Naive thymus-derived CD4-positive, alpha-beta T cell (primary cell): ENCODE measurements at regions not wholly inside any gene's neighbourhood (a gene's known extent, or its start where the extent isn't known, plus 50 kb on each side); places are given as distances from the start of the nearest gene placed in this dataset.
A peak's percentile ranks its signal among the peaks of the same experiment; 100 is the strongest.

Experiments used
- ATAC-seq: fragments of 150-1000 bp; cut with Tn5 transposase; 2 replicates; pipeline ENCODE4 v1.10.0; 2021; ENCODE audit warnings: mild to moderate bottlenecking, moderate library complexity
- CTCF ChIA-PET: fragments of 350-600 bp; sonication (Branson Sonifier 250); formaldehyde crosslinking; loops from one replicate; lab custom pipeline; 2021; ENCODE audit warnings: antibody characterized with exemption; lab: Charles Lee
- POLR2A ChIA-PET: fragments of 350-600 bp; sonication (Branson Sonifier 250); formaldehyde crosslinking; loops from one replicate; lab custom pipeline; 2021; ENCODE audit warnings: antibody characterized with exemption, inconsistent platforms; lab: Charles Lee
- DNase-seq, 9 donors: peaks; one replicate each; pipeline versions ENCODE4 v3.0.0 to v3.0.0-alpha.2; 2020 to 2022; ENCODE audit warnings: mixed read lengths in 1 of 9
- H3K27ac ChIP-seq: one replicate; pipeline ENCODE4 v1.7.0; 2013; ENCODE audit warnings: mild to moderate bottlenecking, low read depth, low read length, moderate library complexity
- H3K27me3 ChIP-seq, 2 donors: one replicate each; pipeline ENCODE4 v1.7.0; 2013; ENCODE audit warnings: low read length in 2 of 2, mild to moderate bottlenecking in 2 of 2, moderate library complexity in 2 of 2; ENCODE audit not compliant: control insufficient read depth in 2 of 2, insufficient read depth in 2 of 2
- H3K36me3 ChIP-seq, 3 experiments: 1 replicate in 2 of 3; 2 replicates in 1 of 3; pipeline ENCODE4 v1.7.0; 2013; ENCODE audit warnings: low read length in 3 of 3, mild to moderate bottlenecking in 3 of 3, moderate library complexity in 1 of 3; ENCODE audit not compliant: insufficient read depth in 3 of 3, control insufficient read depth in 2 of 3
- H3K4me1 ChIP-seq, 2 donors: one replicate each; pipeline ENCODE4 v1.7.0; 2013; ENCODE audit warnings: low read length in 2 of 2, mild to moderate bottlenecking in 2 of 2, moderate library complexity in 1 of 2; ENCODE audit not compliant: control insufficient read depth in 2 of 2, insufficient read depth in 2 of 2
- H3K4me3 ChIP-seq: 2 replicates; pipeline ENCODE4 v1.7.0; 2013; ENCODE audit warnings: mild to moderate bottlenecking, low read length
- H3K9me3 ChIP-seq, 3 experiments: 1 replicate in 2 of 3; 2 replicates in 1 of 3; pipeline ENCODE4 v1.7.0; 2013; ENCODE audit warnings: low read length in 3 of 3; ENCODE audit not compliant: control insufficient read depth in 2 of 3
- H3K27ac Mint-ChIP-seq, 9 donors: one replicate each; pipeline ENCODE4 v1.8.0; 2020 to 2022; ENCODE audit warnings: mixed read lengths in 9 of 9, mild to moderate bottlenecking in 8 of 9, moderate library complexity in 5 of 9, inconsistent platforms in 2 of 9
- H3K27me3 Mint-ChIP-seq, 5 donors: one replicate each; pipeline ENCODE4 v1.8.0; 2021 to 2022; ENCODE audit warnings: mixed read lengths in 5 of 5, mild to moderate bottlenecking in 1 of 5
- H3K36me3 Mint-ChIP-seq, 5 donors: one replicate each; pipeline ENCODE4 v1.8.0; 2020 to 2022; ENCODE audit warnings: mixed read lengths in 5 of 5, mild to moderate bottlenecking in 3 of 5, inconsistent platforms in 1 of 5
- H3K4me1 Mint-ChIP-seq, 7 donors: one replicate each; pipeline ENCODE4 v1.8.0; 2020 to 2022; ENCODE audit warnings: mixed read lengths in 7 of 7, mild to moderate bottlenecking in 3 of 7, inconsistent platforms in 1 of 7
- H3K4me3 Mint-ChIP-seq, 10 donors: one replicate each; pipeline ENCODE4 v1.8.0; 2020 to 2022; ENCODE audit warnings: mild to moderate bottlenecking in 10 of 10, mixed read lengths in 10 of 10, moderate library complexity in 6 of 10, inconsistent platforms in 2 of 10
- H3K9me3 Mint-ChIP-seq, 11 donors: one replicate each; pipeline ENCODE4 v1.8.0; 2020 to 2022; ENCODE audit warnings: mixed read lengths in 11 of 11, mild to moderate bottlenecking in 4 of 11, inconsistent platforms in 1 of 11, moderate library complexity in 1 of 11
- intact Hi-C, 2 donors: fragments of 100-400 bp; cut with micrococcal nuclease; formaldehyde crosslinking; loops; one replicate each; pipeline ENCODE4 v1.15.1; 2023

- Mint-ChIP-seq H3K36me3 (peaks cover 0 to 7% (median 4%) of the 10 kb centered on the region in 5 donors), H3K9me3 (peaks cover 0 to 8% (median 0%) of the 10 kb centered on the region in 11 donors), H3K27me3 (no peaks in the 10 kb centered on the region), H3K4me1 (peaks cover 4 to 24% (median 15%) of the 10 kb centered on the region in 7 donors), H3K27ac (peak overlapping the region in 2 of 9 donors; percentile 12 to 53), H3K4me3 (no peak overlapping the region)
- Histone ChIP-seq H3K27me3 (no peaks in the 10 kb centered on the region), H3K4me1 (peaks cover 0 to under 1% of the 10 kb centered on the region in 2 donors), H3K9me3 (no peaks in the 10 kb centered on the region), H3K36me3 (no peaks in the 10 kb centered on the region), H3K27ac (no peak overlapping the region), H3K4me3 (no peak overlapping the region)
- ATAC-seq: no peak
- intact Hi-C loops: no loop called here
- ChIA-PET CTCF (no interaction called here), POLR2A (no interaction called here)
- DNase-seq: no peak
These were observed 104.2 kb upstream of the TGFBR2 start for GRCh38 chr3:30502051-30502741.

- peak overlapping the region in 1 of 9 donors; percentile 12 for H3K27ac Mint-ChIP-seq
- H3K27me3 Mint-ChIP-seq: no peaks in the 10 kb centered on the region
- H3K9me3 Mint-ChIP-seq: peaks cover 0 to 8% (median 0%) of the 10 kb centered on the region in 11 donors
- no peaks in the 10 kb centered on the region for H3K36me3 ChIP-seq
- ChIA-PET POLR2A (no interaction called here), CTCF (no interaction called here)
- DNase-seq (no peak), ATAC-seq (peak; percentile 20)
- peaks cover 4 to 23% (median 13%) of the 10 kb centered on the region in 7 donors for H3K4me1 Mint-ChIP-seq
- H3K4me3 Mint-ChIP-seq: no peak overlapping the region
- H3K36me3 Mint-ChIP-seq: peaks cover 0 to 7% (median 4%) of the 10 kb centered on the region in 5 donors
- intact Hi-C loops: no loop called here
- no peak overlapping the region for H3K27ac ChIP-seq
- H3K4me1 ChIP-seq: no peaks in the 10 kb centered on the region
- no peaks in the 10 kb centered on the region for H3K9me3 ChIP-seq
- H3K4me3 ChIP-seq: no peak overlapping the region
- no peaks in the 10 kb centered on the region for H3K27me3 ChIP-seq
These were observed 103.7 kb upstream of the TGFBR2 start for GRCh38 chr3:30502742-30503073.

- DNase-seq (no peak), ATAC-seq (no peak)
- H3K27ac ChIP-seq: no peak overlapping the region
- POLR2A ChIA-PET: no interaction called here
- no peaks in the 10 kb centered on the region for H3K9me3 ChIP-seq
- CTCF ChIA-PET: interaction anchor here (0.8 kb wide), 1 partner anchor 12 kb away, joined by 3 read pairs; no protein-coding TSS in a partner anchor
- no peaks in the 10 kb centered on the region for H3K4me1 ChIP-seq
- Mint-ChIP-seq H3K4me1 (peaks cover 4 to 23% (median 10%) of the 10 kb centered on the region in 7 donors), H3K9me3 (peaks cover 0 to 8% (median 0%) of the 10 kb centered on the region in 11 donors), H3K4me3 (no peak overlapping the region), H3K36me3 (peaks cover 0 to 7% (median 4%) of the 10 kb centered on the region in 5 donors), H3K27ac (no peak overlapping the region), H3K27me3 (no peaks in the 10 kb centered on the region)
- no peak overlapping the region for H3K4me3 ChIP-seq
- no peaks in the 10 kb centered on the region for H3K36me3 ChIP-seq
- no peaks in the 10 kb centered on the region for H3K27me3 ChIP-seq
- intact Hi-C loops: no loop called here
These were observed 103.0 kb upstream of the TGFBR2 start for GRCh38 chr3:30503446-30503845.

- Mint-ChIP-seq H3K27ac (peak overlapping the region in 1 of 9 donors; percentile 7), H3K4me3 (no peak overlapping the region), H3K27me3 (no peaks in the 10 kb centered on the region), H3K4me1 (peaks cover 4 to 23% (median 10%) of the 10 kb centered on the region in 7 donors), H3K9me3 (peaks cover 0 to 8% (median 0%) of the 10 kb centered on the region in 11 donors), H3K36me3 (peaks cover 0 to 7% (median 4%) of the 10 kb centered on the region in 5 donors)
- DNase-seq: no peak
- no peaks in the 10 kb centered on the region for H3K4me1 ChIP-seq
- POLR2A ChIA-PET: no interaction called here
- H3K9me3 ChIP-seq: no peaks in the 10 kb centered on the region
- H3K27ac ChIP-seq: no peak overlapping the region
- no peak for ATAC-seq
- CTCF ChIA-PET: no interaction called here
- intact Hi-C loops: no loop called here
- no peak overlapping the region for H3K4me3 ChIP-seq
- no peaks in the 10 kb centered on the region for H3K27me3 ChIP-seq
- no peaks in the 10 kb centered on the region for H3K36me3 ChIP-seq
These were observed 101.5 kb upstream of the TGFBR2 start for GRCh38 chr3:30504939-30505338.

- Histone ChIP-seq H3K27me3 (no peaks in the 10 kb centered on the region), H3K4me3 (no peak overlapping the region), H3K36me3 (no peaks in the 10 kb centered on the region), H3K9me3 (no peaks in the 10 kb centered on the region), H3K27ac (no peak overlapping the region), H3K4me1 (no peaks in the 10 kb centered on the region)
- POLR2A ChIA-PET: no interaction called here
- H3K4me1 Mint-ChIP-seq: peaks cover 2 to 17% (median 10%) of the 10 kb centered on the region in 7 donors
- H3K36me3 Mint-ChIP-seq: peaks cover 0 to 7% (median 4%) of the 10 kb centered on the region in 5 donors
- H3K9me3 Mint-ChIP-seq: peaks cover 0 to 8% (median 0%) of the 10 kb centered on the region in 11 donors
- intact Hi-C loops: no loop called here
- DNase-seq: no peak
- ATAC-seq: no peak
- H3K4me3 Mint-ChIP-seq: no peak overlapping the region
- no peak overlapping the region for H3K27ac Mint-ChIP-seq
- CTCF ChIA-PET: interaction anchor here (0.6 kb wide), 1 partner anchor 1827 kb away, joined by 3 read pairs; no protein-coding TSS in a partner anchor
- H3K27me3 Mint-ChIP-seq: no peaks in the 10 kb centered on the region
These were observed 100.4 kb upstream of the TGFBR2 start for GRCh38 chr3:30505866-30506520.

GRCh38 chr3:30508339-30508738 lies 98.1 kb upstream of the TGFBR2 start:
- H3K9me3 Mint-ChIP-seq: peaks cover 0 to 8% (median 0%) of the 10 kb centered on the region in 11 donors
- intact Hi-C loops: no loop called here
- POLR2A ChIA-PET: no interaction called here

More at GRCh38 chr3:30508339-30508738, 98.1 kb upstream of the TGFBR2 start:
- H3K4me1 Mint-ChIP-seq: peaks cover 8 to 20% (median 10%) of the 10 kb centered on the region in 7 donors
- H3K36me3 Mint-ChIP-seq: peaks cover 0 to 5% (median 2%) of the 10 kb centered on the region in 5 donors
- no peak overlapping the region for H3K27ac ChIP-seq
- no peaks in the 10 kb centered on the region for H3K36me3 ChIP-seq
- no peak overlapping the region for H3K4me3 ChIP-seq
- no peaks in the 10 kb centered on the region for H3K27me3 Mint-ChIP-seq
- DNase-seq (no peak), ATAC-seq (no peak)
- H3K9me3 ChIP-seq: no peaks in the 10 kb centered on the region
- peaks cover 0 to 10% of the 10 kb centered on the region in 2 donors for H3K4me1 ChIP-seq
- H3K27me3 ChIP-seq: no peaks in the 10 kb centered on the region
- no peak overlapping the region for H3K4me3 Mint-ChIP-seq
- CTCF ChIA-PET: no interaction called here
- no peak overlapping the region for H3K27ac Mint-ChIP-seq
